Fibroblast of mammary gland (primary cell): ENCODE measurements at regions not wholly inside any gene's neighbourhood (a gene's known extent, or its start where the extent isn't known, plus 50 kb on each side); places are given as distances from the start of the nearest gene placed in this dataset.
"Not testable (repeated sequence)": the region's sequence is repeated elsewhere in the genome, so short reads cannot be mapped to it uniquely, and the experiment has no call there.

Source experiments
- DNase-seq: peaks from one replicate; pipeline ENCODE4 v3.0.0-alpha.2; 2010; ENCODE audit warnings: low read depth
- H3K4me3 ChIP-seq: 2 replicates; pipeline ENCODE4 v1.5.1; 2011; ENCODE audit warnings: low read depth, mild to moderate bottlenecking, low read length, moderate library complexity; ENCODE audit not compliant: control insufficient read depth
- CTCF ChIP-seq: conservative IDR thresholded peaks from 2 replicates; pipeline ENCODE4 v1.5.1; 2011; ENCODE audit warnings: low read depth, low read length, inconsistent platforms; ENCODE audit not compliant: control insufficient read depth, insufficient read depth

- TF ChIP-seq CTCF, result no peak
- H3K4me3 ChIP-seq, result no peak overlapping the region
- DNase-seq, result no peak
These were observed 119.6 kb upstream of the LDB2 start for GRCh38 chr4:17018013-17018412.

- no peak for DNase-seq
- no peak for TF ChIP-seq CTCF
These were observed 115.0 kb upstream of the LDB2 start for GRCh38 chr4:17013382-17014006.

GRCh38 chr4:17012451-17012850 lies 114.0 kb upstream of the LDB2 start:
- no peak for TF ChIP-seq CTCF
- DNase-seq, result no peak
- H3K4me3 ChIP-seq, result no peak overlapping the region

More at GRCh38 chr4:17013382-17014006, 115.0 kb upstream of the LDB2 start:
- H3K4me3 ChIP-seq, result no peak overlapping the region

- H3K4me3 ChIP-seq, result no peak overlapping the region
- no peak for DNase-seq
- TF ChIP-seq CTCF, result no peak
These were observed 112.1 kb upstream of the LDB2 start for GRCh38 chr4:17010426-17011087.

- no peak for TF ChIP-seq CTCF
- H3K4me3 ChIP-seq, result no peak overlapping the region
- DNase-seq, result no peak
These were observed 111.5 kb upstream of the LDB2 start for GRCh38 chr4:17009871-17010367.

- no peak overlapping the region for H3K4me3 ChIP-seq
- no peak for TF ChIP-seq CTCF
- DNase-seq, result no peak
These were observed 110.4 kb upstream of the LDB2 start for GRCh38 chr4:17008834-17009345.

- not testable (repeated sequence) for DNase-seq, H3K4me3 ChIP-seq
These were observed 105.4 kb upstream of the LDB2 start for GRCh38 chr4:17003606-17004392.
